CD4-positive, alpha-beta T cell (primary cell): ENCODE measurements at regions not wholly inside any gene's neighbourhood (a gene's known extent, or its start where the extent isn't known, plus 50 kb on each side); places are given as distances from the start of the nearest gene placed in this dataset.

Experiments used
- ATAC-seq: fragments of 200-7000 bp; cut with Tn5 transposase; one replicate; pipeline ENCODE4 v1.10.0; 2022; ENCODE audit warnings: mild to moderate bottlenecking; ENCODE audit not compliant: poor library complexity
- CTCF ChIA-PET: fragments of 350-600 bp; sonication (Branson Sonifier 250); formaldehyde crosslinking; loops from one replicate; lab custom pipeline; 2021; ENCODE audit warnings: antibody characterized with exemption, inconsistent platforms; lab: Charles Lee
- POLR2A ChIA-PET: fragments of 350-600 bp; sonication (Branson Sonifier 250); formaldehyde crosslinking; loops from one replicate; lab custom pipeline; 2021; ENCODE audit warnings: antibody characterized with exemption, inconsistent platforms; lab: Charles Lee
- DNase-seq, 14 experiments: peaks; one replicate each; pipeline ENCODE4 v3.0.0-alpha.2; 2013 to 2020; ENCODE audit warnings: mixed read lengths in 2 of 14
- H3K27ac ChIP-seq, 2 donors: one replicate each; pipeline versions ENCODE4 v1.5.1 to v1.7.0; 2013; ENCODE audit warnings: low read length in 2 of 2, low read depth in 1 of 2, mild to moderate bottlenecking in 1 of 2
- H3K27me3 ChIP-seq, 2 experiments: 1 replicate in 1 of 2; 2 replicates in 1 of 2; pipeline versions ENCODE4 v1.6.1 to v1.7.0; 2013; ENCODE audit warnings: low read length in 2 of 2, control low read depth in 1 of 2, mild to moderate bottlenecking in 1 of 2, moderate library complexity in 1 of 2; ENCODE audit not compliant: insufficient read depth in 2 of 2, control insufficient read depth in 1 of 2
- H3K36me3 ChIP-seq: one replicate; pipeline ENCODE4 v1.6.1; 2013; ENCODE audit warnings: low read length, control low read depth; ENCODE audit not compliant: insufficient read depth
- H3K4me1 ChIP-seq: one replicate; pipeline ENCODE4 v1.6.1; 2013; ENCODE audit warnings: low read length, control low read depth; ENCODE audit not compliant: insufficient read depth
- H3K4me3 ChIP-seq: one replicate; pipeline ENCODE4 v1.5.1; 2013; ENCODE audit warnings: mild to moderate bottlenecking, low read length, moderate library complexity
- H3K9me3 ChIP-seq, 2 experiments: 1 replicate in 1 of 2; 2 replicates in 1 of 2; pipeline versions ENCODE4 v1.6.1 to v1.7.0; 2013; ENCODE audit warnings: low read length in 2 of 2, mild to moderate bottlenecking in 2 of 2, control low read depth in 1 of 2, moderate library complexity in 1 of 2; ENCODE audit not compliant: control insufficient read depth in 1 of 2, insufficient read depth in 1 of 2
- H3K27ac Mint-ChIP-seq: one replicate; pipeline ENCODE4 v1.8.0; 2020; ENCODE audit warnings: mixed read lengths
- H3K27me3 Mint-ChIP-seq: one replicate; pipeline ENCODE4 v1.8.0; 2021; ENCODE audit warnings: mixed read lengths
- H3K36me3 Mint-ChIP-seq: one replicate; pipeline ENCODE4 v1.8.0; 2021; ENCODE audit warnings: low read depth, mixed read lengths
- H3K4me1 Mint-ChIP-seq: one replicate; pipeline ENCODE4 v1.8.0; 2021; ENCODE audit warnings: low read depth, mixed read lengths
- H3K4me3 Mint-ChIP-seq: one replicate; pipeline ENCODE4 v1.8.0; 2020; ENCODE audit warnings: mild to moderate bottlenecking, mixed read lengths
- H3K9me3 Mint-ChIP-seq: one replicate; pipeline ENCODE4 v1.8.0; 2020; ENCODE audit warnings: mixed read lengths
- CTCF ChIP-seq: fragments of 200-600 bp; IDR thresholded peaks from one replicate; pipeline ENCODE4 v1.8.0; 2022; ENCODE audit warnings: antibody characterized with exemption, mild to moderate bottlenecking
- intact Hi-C, 2 experiments: fragments of 100-400 bp; cut with DNase I in 1 of 2; cut with micrococcal nuclease in 1 of 2; formaldehyde crosslinking; loops; one replicate each; pipeline versions ENCODE4 v1.15.1 to v1.9.0; 2023 to 2025; cut with DNase I, micrococcal nuclease

GRCh38 chr6:118401325-118401975 lies 146.6 kb upstream of the PLN start:
- H3K27ac Mint-ChIP-seq, result no peak overlapping the region
- Histone ChIP-seq H3K36me3 (no peaks in the 10 kb centered on the region), H3K9me3 (no peaks in the 10 kb centered on the region), H3K4me3 (no peak overlapping the region), H3K27me3 (no peaks in the 10 kb centered on the region), H3K4me1 (no peaks in the 10 kb centered on the region), H3K27ac (no peak overlapping the region)
- DNase-seq (no peak), ATAC-seq (no peak)
- H3K4me1 Mint-ChIP-seq, result no peaks in the 10 kb centered on the region
- intact Hi-C loops, result no loop called here
- no peak for TF ChIP-seq CTCF
- no peaks in the 10 kb centered on the region for H3K9me3 Mint-ChIP-seq
- peaks cover 5% of the 10 kb centered on the region for H3K36me3 Mint-ChIP-seq
- ChIA-PET CTCF (no interaction called here), POLR2A (no interaction called here)
- H3K4me3 Mint-ChIP-seq, result no peak overlapping the region
- no peaks in the 10 kb centered on the region for H3K27me3 Mint-ChIP-seq

GRCh38 chr6:118403036-118403435 lies 145.1 kb upstream of the PLN start:
- H3K4me3 Mint-ChIP-seq, result no peak overlapping the region
- POLR2A ChIA-PET, result no interaction called here
- Histone ChIP-seq H3K36me3 (no peaks in the 10 kb centered on the region), H3K27ac (no peak overlapping the region), H3K27me3 (no peaks in the 10 kb centered on the region), H3K4me3 (no peak overlapping the region), H3K4me1 (no peaks in the 10 kb centered on the region), H3K9me3 (no peaks in the 10 kb centered on the region)
- H3K9me3 Mint-ChIP-seq, result no peaks in the 10 kb centered on the region
- peaks cover 15% of the 10 kb centered on the region for H3K36me3 Mint-ChIP-seq
- TF ChIP-seq CTCF, result no peak
- H3K4me1 Mint-ChIP-seq, result no peaks in the 10 kb centered on the region
- CTCF ChIA-PET, result interaction anchor here (1.5 kb wide), 1 partner anchor 13 kb away, joined by 3 read pairs; no protein-coding TSS in a partner anchor
- no peak overlapping the region for H3K27ac Mint-ChIP-seq
- no peaks in the 10 kb centered on the region for H3K27me3 Mint-ChIP-seq
- no peak for DNase-seq
- no peak for ATAC-seq
- intact Hi-C loops, result no loop called here

- H3K4me1 ChIP-seq, result no peaks in the 10 kb centered on the region
Observed at GRCh38 chr6:118408863-118409262, 139.2 kb upstream of the PLN start.

More at GRCh38 chr6:118408863-118409262, 139.2 kb upstream of the PLN start:
- ATAC-seq, result no peak
- DNase-seq, result no peak
- Mint-ChIP-seq H3K27ac (no peak overlapping the region), H3K4me1 (no peaks in the 10 kb centered on the region), H3K27me3 (no peaks in the 10 kb centered on the region), H3K4me3 (no peak overlapping the region), H3K36me3 (peaks cover 44% of the 10 kb centered on the region), H3K9me3 (peaks cover 9% of the 10 kb centered on the region)
- Histone ChIP-seq H3K4me3 (no peak overlapping the region), H3K36me3 (no peaks in the 10 kb centered on the region), H3K9me3 (peaks cover 0 to 10% of the 10 kb centered on the region in 2 experiments), H3K27ac (no peak overlapping the region), H3K27me3 (no peaks in the 10 kb centered on the region)
- no peak for TF ChIP-seq CTCF
- ChIA-PET CTCF (no interaction called here), POLR2A (no interaction called here)
- intact Hi-C loops, result no loop called here
